ENCODE measurements at regions not wholly inside any gene's neighbourhood (a gene's known extent, or its start where the extent isn't known, plus 50 kb on each side); places are given as distances from the start of the nearest gene placed in this dataset.

- TF ChIP-seq CTCF (conservative IDR thresholded peaks at IDR 0.05; ENCODE audit: low read depth, low read length), result no peak
- DNase-seq (ENCODE audit: low read depth), result no peak
- no peak overlapping the region for H3K4me3 ChIP-seq (ENCODE audit: low read depth, low read length)
Observed at GRCh38 chr1:5341471-5341870, 650.8 kb downstream of the NPHP4 start.

GRCh38 chr1:5340560-5341130 is 651.6 kb downstream of the NPHP4 start:
- H3K4me3 ChIP-seq (ENCODE audit: low read depth, low read length), result no peak overlapping the region
- TF ChIP-seq CTCF (conservative IDR thresholded peaks at IDR 0.05; ENCODE audit: low read depth, low read length), result no peak
- no peak for DNase-seq (ENCODE audit: low read depth)

GRCh38 chr1:5338466-5338865 is 653.8 kb downstream of the NPHP4 start:
- no peak overlapping the region for H3K4me3 ChIP-seq (ENCODE audit: low read depth, low read length)
- no peak for TF ChIP-seq CTCF (conservative IDR thresholded peaks at IDR 0.05; ENCODE audit: low read depth, low read length)
- no peak for DNase-seq (ENCODE audit: low read depth)

- H3K4me3 ChIP-seq (ENCODE audit: low read depth, low read length), result no peak overlapping the region
- DNase-seq (ENCODE audit: low read depth), result no peak
- no peak for TF ChIP-seq CTCF (conservative IDR thresholded peaks at IDR 0.05; ENCODE audit: low read depth, low read length)
Observed at GRCh38 chr1:5333291-5333690, 658.9 kb downstream of the NPHP4 start.

- no peak overlapping the region for H3K4me3 ChIP-seq (ENCODE audit: low read depth, low read length)
- no peak for DNase-seq (ENCODE audit: low read depth)
- TF ChIP-seq CTCF (conservative IDR thresholded peaks at IDR 0.05; ENCODE audit: low read depth, low read length), result no peak
Observed at GRCh38 chr1:5331101-5331500, 661.1 kb downstream of the NPHP4 start.

GRCh38 chr1:5329068-5329739 is 663.0 kb downstream of the NPHP4 start:
- H3K4me3 ChIP-seq (ENCODE audit: low read depth, low read length), result no peak overlapping the region
- TF ChIP-seq CTCF (conservative IDR thresholded peaks at IDR 0.05; ENCODE audit: low read depth, low read length), result no peak
- no peak for DNase-seq (ENCODE audit: low read depth)

GRCh38 chr1:5324883-5325282 is 667.3 kb downstream of the NPHP4 start:
- no peak for DNase-seq (ENCODE audit: low read depth)
- TF ChIP-seq CTCF (conservative IDR thresholded peaks at IDR 0.05; ENCODE audit: low read depth, low read length), result no peak
- no peak overlapping the region for H3K4me3 ChIP-seq (ENCODE audit: low read depth, low read length)

Measured in epithelial cell of proximal tubule (primary cell).